Psoas muscle (tissue), 7 donors: ENCODE measurements at regions not wholly inside any gene's neighbourhood (a gene's known extent, or its start where the extent isn't known, plus 50 kb on each side); places are given as distances from the start of the nearest gene placed in this dataset.

Experiments used
- ATAC-seq, 4 donors: fragments of 200-7000 bp; cut with Tn5 transposase; one replicate each; pipeline ENCODE4 v1.9.1; 2020; ENCODE audit warnings: moderate library complexity in 3 of 4, mild to moderate bottlenecking in 2 of 4
- DNase-seq, 2 donors: peaks; one replicate each; pipeline ENCODE4 v3.0.0-alpha.2; 2020
- H3K27ac ChIP-seq: fragments of 200-600 bp; one replicate; pipeline ENCODE4 v1.8.0; 2022
- H3K27me3 ChIP-seq, 3 donors: fragments of 200-600 bp in 1 of 3; one replicate each; pipeline versions ENCODE4 v1.6.1 to v1.8.0; 2013 to 2022; ENCODE audit warnings: low read length in 2 of 3, mild to moderate bottlenecking in 2 of 3, moderate library complexity in 1 of 3; ENCODE audit not compliant: insufficient read depth in 3 of 3
- H3K36me3 ChIP-seq, 2 donors: fragments of 200-600 bp in 1 of 2; one replicate each; pipeline versions ENCODE4 v1.6.1 to v1.8.0; 2013 to 2022; ENCODE audit warnings: low read depth in 1 of 2, mild to moderate bottlenecking in 1 of 2, moderate library complexity in 1 of 2; ENCODE audit not compliant: insufficient read depth in 1 of 2
- H3K4me1 ChIP-seq: fragments of 200-600 bp; one replicate; pipeline ENCODE4 v1.8.0; 2022
- H3K4me3 ChIP-seq: fragments of 200-600 bp; one replicate; pipeline ENCODE4 v1.8.0; 2022; ENCODE audit warnings: mild to moderate bottlenecking
- H3K9me3 ChIP-seq: fragments of 200-600 bp; one replicate; pipeline ENCODE4 v1.8.0; 2022
- WGBS, 3 donors: extraction: QIAGEN DNeasy Blood & Tissue Kit; methylation state at CpG; one replicate each; pipeline versions ENCODE4 v1.1.6 to v1.1.7; 2013; 5-methylcytosine and 5-hydroxymethylcytosine counted together
- intact Hi-C, 2 donors: fragments of 100-400 bp; cut with DNase I; formaldehyde crosslinking; loops; one replicate each; pipeline versions ENCODE4 v1.11.0 to v1.14.2; 2022
- TF ChIP-seq, protein P1 (sequence below): fragments of 200-600 bp; IDR thresholded peaks from one replicate; pipeline ENCODE4 v1.8.0; 2022; ENCODE audit warnings: antibody characterized with exemption
- donor health status: healthy with polysubstance abuse.
- donor health status: DM: no; HTN: no; CAD: no; lungs with moderate emphysema.
- donor health status: Bipolar disorder and iron deficiency.
- donor health status: healthy.
- donor health status: DM: yes; HTN: yes; CAD: no.
- donor health status: DM: no; HTN: no; CAD: no.
- donor health status: DM: yes; HTN: yes; CAD: no.

DNA sequence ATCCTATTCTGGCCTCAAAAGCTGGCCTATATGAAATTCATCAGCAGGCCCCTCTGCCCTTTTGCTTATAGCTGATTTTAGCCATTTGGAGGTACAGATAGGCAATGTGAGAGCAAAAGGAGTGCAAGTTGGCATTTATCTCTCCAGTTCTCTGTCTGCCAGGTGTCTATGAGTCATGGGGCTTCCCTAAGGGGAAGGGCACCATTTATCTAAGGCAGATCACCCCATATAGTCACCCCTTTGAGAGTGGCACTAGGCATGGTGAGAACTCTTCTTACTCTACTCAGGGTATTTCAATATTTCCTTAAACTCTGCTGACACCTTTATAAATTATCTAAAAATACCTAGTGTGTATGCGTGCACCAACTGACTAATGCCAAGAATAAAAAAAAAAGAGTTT lies 314.7 kb upstream of the CDH6 start:
- H3K9me3 ChIP-seq = no peaks in the 10 kb centered on the region
- intact Hi-C loops = no loop called here

DNA sequence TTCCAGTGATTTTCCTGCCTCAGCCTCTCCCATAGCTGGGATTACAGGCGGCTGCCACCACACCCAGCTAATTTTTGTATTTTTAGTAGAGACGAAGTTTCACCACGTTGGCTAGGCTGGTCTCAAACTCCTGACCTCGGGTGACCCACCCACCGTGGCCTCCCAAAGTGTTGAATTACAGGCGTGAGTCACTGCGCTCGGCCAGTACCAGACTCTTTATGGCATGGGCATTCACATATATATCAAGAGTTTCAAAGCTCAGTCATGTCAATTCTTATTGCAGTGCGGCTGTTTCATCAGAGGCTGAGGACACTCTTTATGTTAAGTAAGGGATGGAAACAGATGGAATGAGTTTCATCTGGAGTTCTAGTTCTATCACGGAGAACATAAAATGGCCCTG lies 315.2 kb upstream of the CDH6 start:
- Histone ChIP-seq H3K27me3 (no peaks in the 10 kb centered on the region), H3K9me3 (no peaks in the 10 kb centered on the region), H3K4me1 (no peaks in the 10 kb centered on the region), H3K36me3 (no peaks in the 10 kb centered on the region), H3K4me3 (no peak overlapping the region), H3K27ac (no peak overlapping the region)
- DNase-seq = no peak
- WGBS, 3 donors = 56 to 73% (median 63%) methylated on average over 10 of the region's 10 CpGs
- TF ChIP-seq, protein P1, sequence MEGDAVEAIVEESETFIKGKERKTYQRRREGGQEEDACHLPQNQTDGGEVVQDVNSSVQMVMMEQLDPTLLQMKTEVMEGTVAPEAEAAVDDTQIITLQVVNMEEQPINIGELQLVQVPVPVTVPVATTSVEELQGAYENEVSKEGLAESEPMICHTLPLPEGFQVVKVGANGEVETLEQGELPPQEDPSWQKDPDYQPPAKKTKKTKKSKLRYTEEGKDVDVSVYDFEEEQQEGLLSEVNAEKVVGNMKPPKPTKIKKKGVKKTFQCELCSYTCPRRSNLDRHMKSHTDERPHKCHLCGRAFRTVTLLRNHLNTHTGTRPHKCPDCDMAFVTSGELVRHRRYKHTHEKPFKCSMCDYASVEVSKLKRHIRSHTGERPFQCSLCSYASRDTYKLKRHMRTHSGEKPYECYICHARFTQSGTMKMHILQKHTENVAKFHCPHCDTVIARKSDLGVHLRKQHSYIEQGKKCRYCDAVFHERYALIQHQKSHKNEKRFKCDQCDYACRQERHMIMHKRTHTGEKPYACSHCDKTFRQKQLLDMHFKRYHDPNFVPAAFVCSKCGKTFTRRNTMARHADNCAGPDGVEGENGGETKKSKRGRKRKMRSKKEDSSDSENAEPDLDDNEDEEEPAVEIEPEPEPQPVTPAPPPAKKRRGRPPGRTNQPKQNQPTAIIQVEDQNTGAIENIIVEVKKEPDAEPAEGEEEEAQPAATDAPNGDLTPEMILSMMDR = no peak
- no peak for ATAC-seq
- intact Hi-C loops = no loop called here

More for the DNA sequence above, 314.7 kb upstream of the CDH6 start:
- H3K4me3 ChIP-seq = no peak overlapping the region
- H3K36me3 ChIP-seq = no peaks in the 10 kb centered on the region
- H3K4me1 ChIP-seq = no peaks in the 10 kb centered on the region
- TF ChIP-seq, protein P1 = no peak
- no peaks in the 10 kb centered on the region for H3K27me3 ChIP-seq
- 86 to 87% (median 87%) methylated on average over 1 of the region's 1 CpG for WGBS, 3 donors
- DNase-seq (no peak), ATAC-seq (no peak)
- H3K27ac ChIP-seq = no peak overlapping the region

DNA sequence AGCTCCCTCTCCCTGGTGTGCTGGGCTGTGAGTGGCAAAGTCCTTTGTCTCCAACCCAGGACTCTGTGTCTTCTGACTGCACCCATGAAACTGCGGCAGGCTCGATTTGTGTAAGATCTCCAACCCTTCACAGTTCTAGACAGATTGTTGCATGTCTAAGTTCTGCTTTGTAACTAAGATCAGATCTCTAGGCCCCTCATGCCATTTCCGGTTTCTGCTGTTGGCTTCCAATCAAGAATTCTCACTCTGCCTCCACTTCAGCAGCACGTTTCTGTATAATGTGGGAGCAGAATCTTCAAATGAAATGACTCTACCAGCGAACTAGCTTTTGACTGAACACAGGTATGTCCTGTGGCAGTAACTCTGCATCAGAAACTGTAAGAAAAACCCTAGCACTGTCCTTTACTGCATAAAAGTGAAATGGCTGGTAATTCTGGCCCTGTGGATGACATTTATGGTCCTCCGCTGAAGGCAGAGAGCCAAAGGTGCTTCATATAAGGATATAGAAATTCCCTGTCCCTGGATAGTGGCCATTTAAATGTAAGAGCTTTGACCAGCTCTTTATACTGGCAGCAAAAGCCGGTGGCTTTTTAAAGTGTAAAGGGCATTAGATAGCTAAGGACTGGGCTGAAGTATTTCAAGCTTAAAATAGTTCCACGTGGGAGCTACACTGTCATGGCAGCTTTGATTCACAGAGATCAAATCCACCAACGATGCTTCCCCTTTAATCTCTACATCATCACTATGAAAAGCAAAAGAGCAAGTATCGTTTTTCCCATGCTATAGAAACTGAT lies 319.0 kb upstream of the CDH6 start:
- Histone ChIP-seq H3K36me3 (no peaks in the 10 kb centered on the region), H3K4me1 (no peaks in the 10 kb centered on the region), H3K27me3 (no peaks in the 10 kb centered on the region), H3K4me3 (no peak overlapping the region), H3K9me3 (no peaks in the 10 kb centered on the region), H3K27ac (no peak overlapping the region)
- ATAC-seq (no peak), DNase-seq (no peak)
- WGBS, 3 donors = 63 to 67% (median 65%) methylated on average over 10 of the region's 10 CpGs
- TF ChIP-seq, protein P1 = no peak
- intact Hi-C loops = no loop called here

DNA sequence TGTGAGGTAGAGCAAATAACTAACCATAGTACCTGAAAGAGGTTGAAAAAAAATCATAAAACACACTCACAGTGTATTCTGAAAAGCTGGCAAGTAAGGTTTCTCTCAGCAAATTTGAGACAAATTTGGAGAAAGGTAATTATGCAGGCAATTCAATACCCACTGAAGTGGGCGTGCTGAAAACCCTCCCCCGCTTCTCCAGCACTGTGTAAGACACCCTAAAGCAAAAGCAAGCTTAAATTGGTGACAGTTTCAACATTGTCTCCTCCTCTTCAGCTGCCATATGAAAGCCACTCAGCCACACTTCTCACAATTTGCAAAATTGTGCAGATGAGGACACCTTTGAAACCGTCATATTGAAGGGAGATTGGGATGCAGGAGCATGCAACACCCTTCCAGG lies 322.3 kb upstream of the CDH6 start:
- Histone ChIP-seq H3K27me3 (no peaks in the 10 kb centered on the region), H3K27ac (no peak overlapping the region), H3K36me3 (no peaks in the 10 kb centered on the region), H3K9me3 (no peaks in the 10 kb centered on the region), H3K4me1 (no peaks in the 10 kb centered on the region), H3K4me3 (no peak overlapping the region)
- intact Hi-C loops = no loop called here
- no peak for DNase-seq
- TF ChIP-seq, protein P1 = no peak
- WGBS, 3 donors = 46 to 60% (median 47%) methylated on average over 3 of the region's 3 CpGs
- ATAC-seq = no peak

DNA sequence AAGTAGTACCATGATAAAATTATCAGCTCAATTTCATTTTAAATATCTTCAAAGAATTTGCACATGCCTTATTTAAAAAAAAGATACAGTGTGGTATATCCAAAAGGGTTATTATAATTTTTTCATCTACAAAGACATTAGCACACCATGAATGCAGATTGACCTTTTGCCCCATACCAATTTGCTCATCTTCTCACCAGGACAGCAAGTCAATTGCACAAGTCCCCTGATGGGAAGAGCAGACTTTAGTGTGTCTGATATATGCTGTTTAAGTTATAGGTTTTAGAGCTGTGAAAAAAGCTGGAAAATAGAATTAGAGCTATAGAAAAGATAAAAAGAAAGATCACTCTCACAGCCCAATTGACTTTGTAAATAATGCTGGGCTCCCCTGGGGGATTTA lies 325.8 kb upstream of the CDH6 start:
- ATAC-seq = no peak
- Histone ChIP-seq H3K36me3 (no peaks in the 10 kb centered on the region), H3K4me3 (no peak overlapping the region), H3K4me1 (no peaks in the 10 kb centered on the region), H3K27me3 (no peaks in the 10 kb centered on the region), H3K27ac (no peak overlapping the region), H3K9me3 (no peaks in the 10 kb centered on the region)
- intact Hi-C loops = no loop called here
- TF ChIP-seq, protein P1 = no peak
- no peak for DNase-seq
